IgD-negative memory B cell (primary cell): ENCODE measurements at regions not wholly inside any gene's neighbourhood (a gene's known extent, or its start where the extent isn't known, plus 50 kb on each side); places are given as distances from the start of the nearest gene placed in this dataset.

Source experiments
- H3K27ac Mint-ChIP-seq, 3 donors: one replicate each; pipeline ENCODE4 v1.8.0; 2020 to 2022; ENCODE audit warnings: mild to moderate bottlenecking in 3 of 3, mixed read lengths in 3 of 3, moderate library complexity in 1 of 3
- H3K27me3 Mint-ChIP-seq: one replicate; pipeline ENCODE4 v1.8.0; 2021; ENCODE audit warnings: mixed read lengths
- H3K36me3 Mint-ChIP-seq: one replicate; pipeline ENCODE4 v1.8.0; 2020; ENCODE audit warnings: mild to moderate bottlenecking, mixed read lengths
- H3K4me1 Mint-ChIP-seq, 3 donors: one replicate each; pipeline ENCODE4 v1.8.0; 2020 to 2022; ENCODE audit warnings: mixed read lengths in 3 of 3, mild to moderate bottlenecking in 1 of 3
- H3K4me3 Mint-ChIP-seq, 4 donors: one replicate each; pipeline ENCODE4 v1.8.0; 2020 to 2022; ENCODE audit warnings: mild to moderate bottlenecking in 4 of 4, mixed read lengths in 4 of 4, moderate library complexity in 3 of 4
- H3K9me3 Mint-ChIP-seq, 3 donors: one replicate each; pipeline ENCODE4 v1.8.0; 2020 to 2021; ENCODE audit warnings: mixed read lengths in 3 of 3, mild to moderate bottlenecking in 1 of 3

GRCh38 chr2:139067072-139067471 is 286.9 kb upstream of the NXPH2 start:
- Mint-ChIP-seq H3K9me3 (peaks cover 0 to 16% (median 6%) of the 10 kb centered on the region in 3 donors), H3K27ac (no peak overlapping the region), H3K27me3 (no peaks in the 10 kb centered on the region), H3K4me1 (no peaks in the 10 kb centered on the region), H3K36me3 (no peaks in the 10 kb centered on the region), H3K4me3 (no peak overlapping the region)

- no peaks in the 10 kb centered on the region for H3K4me1 Mint-ChIP-seq
- H3K27ac Mint-ChIP-seq = no peak overlapping the region
- no peaks in the 10 kb centered on the region for H3K36me3 Mint-ChIP-seq
- H3K4me3 Mint-ChIP-seq = no peak overlapping the region
- H3K27me3 Mint-ChIP-seq = no peaks in the 10 kb centered on the region
- peaks cover 0 to 16% (median 3%) of the 10 kb centered on the region in 3 donors for H3K9me3 Mint-ChIP-seq
Observed at GRCh38 chr2:139064159-139064558, 284.0 kb upstream of the NXPH2 start.

GRCh38 chr2:139059617-139060016 is 279.4 kb upstream of the NXPH2 start:
- Mint-ChIP-seq H3K27me3 (no peaks in the 10 kb centered on the region), H3K36me3 (no peaks in the 10 kb centered on the region), H3K27ac (no peak overlapping the region), H3K4me1 (peaks cover 0 to 2% (median 0%) of the 10 kb centered on the region in 3 donors), H3K9me3 (peaks cover 0 to 8% (median 2%) of the 10 kb centered on the region in 3 donors), H3K4me3 (no peak overlapping the region)

- Mint-ChIP-seq H3K27ac (no peak overlapping the region), H3K4me3 (no peak overlapping the region), H3K4me1 (peaks cover 0 to 2% (median 0%) of the 10 kb centered on the region in 3 donors), H3K27me3 (no peaks in the 10 kb centered on the region), H3K9me3 (peaks cover 3 to 7% (median 4%) of the 10 kb centered on the region in 3 donors), H3K36me3 (no peaks in the 10 kb centered on the region)
Observed at GRCh38 chr2:139055202-139055601, 275.0 kb upstream of the NXPH2 start.

GRCh38 chr2:139048017-139048416 is 267.8 kb upstream of the NXPH2 start:
- Mint-ChIP-seq H3K27ac (no peak overlapping the region), H3K4me3 (no peak overlapping the region), H3K9me3 (peaks cover 0 to 6% (median 0%) of the 10 kb centered on the region in 3 donors), H3K27me3 (no peaks in the 10 kb centered on the region), H3K4me1 (no peaks in the 10 kb centered on the region), H3K36me3 (no peaks in the 10 kb centered on the region)

- H3K4me1 Mint-ChIP-seq = no peaks in the 10 kb centered on the region
- no peaks in the 10 kb centered on the region for H3K27me3 Mint-ChIP-seq
- H3K9me3 Mint-ChIP-seq = peaks cover 0 to 5% (median 3%) of the 10 kb centered on the region in 3 donors
Observed at GRCh38 chr2:139045524-139045923, 265.3 kb upstream of the NXPH2 start.

GRCh38 chr2:139034064-139034463 is 253.9 kb upstream of the NXPH2 start:
- Mint-ChIP-seq H3K9me3 (peaks cover 0 to 3% (median 3%) of the 10 kb centered on the region in 3 donors), H3K27me3 (no peaks in the 10 kb centered on the region), H3K36me3 (no peaks in the 10 kb centered on the region), H3K4me1 (no peaks in the 10 kb centered on the region), H3K4me3 (no peak overlapping the region), H3K27ac (no peak overlapping the region)

More at GRCh38 chr2:139045524-139045923, 265.3 kb upstream of the NXPH2 start:
- no peaks in the 10 kb centered on the region for H3K36me3 Mint-ChIP-seq
- no peak overlapping the region for H3K27ac Mint-ChIP-seq
- no peak overlapping the region for H3K4me3 Mint-ChIP-seq

GRCh38 chr2:139033300-139033699 is 253.1 kb upstream of the NXPH2 start:
- Mint-ChIP-seq H3K4me3 (no peak overlapping the region), H3K9me3 (peaks cover 0 to 5% (median 3%) of the 10 kb centered on the region in 3 donors), H3K4me1 (no peaks in the 10 kb centered on the region), H3K27ac (no peak overlapping the region), H3K36me3 (no peaks in the 10 kb centered on the region), H3K27me3 (no peaks in the 10 kb centered on the region)

GRCh38 chr2:139031722-139032121 is 251.5 kb upstream of the NXPH2 start:
- Mint-ChIP-seq H3K4me3 (no peak overlapping the region), H3K27ac (no peak overlapping the region), H3K9me3 (peaks cover 0 to 11% (median 7%) of the 10 kb centered on the region in 3 donors), H3K4me1 (no peaks in the 10 kb centered on the region), H3K36me3 (no peaks in the 10 kb centered on the region), H3K27me3 (no peaks in the 10 kb centered on the region)

- no peak overlapping the region for H3K27ac Mint-ChIP-seq
- H3K9me3 Mint-ChIP-seq = peaks cover 7 to 12% (median 7%) of the 10 kb centered on the region in 3 donors
- H3K4me3 Mint-ChIP-seq = no peak overlapping the region
Observed at GRCh38 chr2:139020287-139020686, 240.1 kb upstream of the NXPH2 start.

GRCh38 chr2:139018252-139018651 is 238.1 kb upstream of the NXPH2 start:
- H3K4me1 Mint-ChIP-seq = no peaks in the 10 kb centered on the region
- no peak overlapping the region for H3K27ac Mint-ChIP-seq
- H3K9me3 Mint-ChIP-seq = peaks cover 7 to 13% (median 9%) of the 10 kb centered on the region in 3 donors

More at GRCh38 chr2:139020287-139020686, 240.1 kb upstream of the NXPH2 start:
- no peaks in the 10 kb centered on the region for H3K36me3 Mint-ChIP-seq
- H3K4me1 Mint-ChIP-seq = no peaks in the 10 kb centered on the region
- H3K27me3 Mint-ChIP-seq = no peaks in the 10 kb centered on the region

GRCh38 chr2:139007130-139007529 is 226.9 kb upstream of the NXPH2 start:
- Mint-ChIP-seq H3K27me3 (no peaks in the 10 kb centered on the region), H3K4me1 (no peaks in the 10 kb centered on the region), H3K9me3 (peaks cover 0 to 4% (median 0%) of the 10 kb centered on the region in 3 donors), H3K27ac (no peak overlapping the region), H3K36me3 (no peaks in the 10 kb centered on the region), H3K4me3 (no peak overlapping the region)

More at GRCh38 chr2:139018252-139018651, 238.1 kb upstream of the NXPH2 start:
- no peak overlapping the region for H3K4me3 Mint-ChIP-seq
- no peaks in the 10 kb centered on the region for H3K27me3 Mint-ChIP-seq
- no peaks in the 10 kb centered on the region for H3K36me3 Mint-ChIP-seq

GRCh38 chr2:139000131-139000785 is 220.1 kb upstream of the NXPH2 start:
- no peaks in the 10 kb centered on the region for H3K4me1 Mint-ChIP-seq
- H3K36me3 Mint-ChIP-seq = no peaks in the 10 kb centered on the region
- H3K27ac Mint-ChIP-seq = no peak overlapping the region
- H3K9me3 Mint-ChIP-seq = peaks cover 0 to 6% (median 4%) of the 10 kb centered on the region in 3 donors
- no peaks in the 10 kb centered on the region for H3K27me3 Mint-ChIP-seq
- no peak overlapping the region for H3K4me3 Mint-ChIP-seq

GRCh38 chr2:138997856-138998517 is 217.8 kb upstream of the NXPH2 start:
- no peaks in the 10 kb centered on the region for H3K36me3 Mint-ChIP-seq
- H3K27me3 Mint-ChIP-seq = no peaks in the 10 kb centered on the region
- no peak overlapping the region for H3K27ac Mint-ChIP-seq
- H3K4me1 Mint-ChIP-seq = no peaks in the 10 kb centered on the region
- peaks cover 0 to 6% (median 4%) of the 10 kb centered on the region in 3 donors for H3K9me3 Mint-ChIP-seq
- H3K4me3 Mint-ChIP-seq = no peak overlapping the region

- Mint-ChIP-seq H3K27ac (no peak overlapping the region), H3K36me3 (no peaks in the 10 kb centered on the region), H3K9me3 (peaks cover 2 to 7% (median 4%) of the 10 kb centered on the region in 3 donors), H3K4me3 (no peak overlapping the region), H3K27me3 (no peaks in the 10 kb centered on the region), H3K4me1 (no peaks in the 10 kb centered on the region)
Observed at GRCh38 chr2:138997346-138997745, 217.2 kb upstream of the NXPH2 start.

GRCh38 chr2:138994502-138994901 is 214.3 kb upstream of the NXPH2 start:
- H3K4me1 Mint-ChIP-seq = no peaks in the 10 kb centered on the region
- peaks cover 3 to 12% (median 5%) of the 10 kb centered on the region in 3 donors for H3K9me3 Mint-ChIP-seq
- H3K27ac Mint-ChIP-seq = no peak overlapping the region
- H3K27me3 Mint-ChIP-seq = no peaks in the 10 kb centered on the region
- no peak overlapping the region for H3K4me3 Mint-ChIP-seq
- H3K36me3 Mint-ChIP-seq = no peaks in the 10 kb centered on the region
